Astrocyte (in vitro differentiated cells and primary cell): ENCODE measurements at regions not wholly inside any gene's neighbourhood (a gene's known extent, or its start where the extent isn't known, plus 50 kb on each side); places are given as distances from the start of the nearest gene placed in this dataset.
"Not testable (repeated sequence)": the region's sequence is repeated elsewhere in the genome, so short reads cannot be mapped to it uniquely, and the experiment has no call there.

Experiments
- EZH2 ChIP-seq: IDR thresholded peaks from 2 replicates; pipeline ENCODE4 v1.6.1; 2012; ENCODE audit warnings: mild to moderate bottlenecking, low read length, inconsistent platforms; ENCODE audit not compliant: insufficient read depth
- TF ChIP-seq, protein P1 (sequence below): IDR thresholded peaks from 2 replicates; pipeline ENCODE4 v1.5.1; 2011; ENCODE audit warnings: low read depth, mild to moderate bottlenecking, inconsistent platforms, low read length, moderate library complexity; ENCODE audit not compliant: insufficient read depth

DNA sequence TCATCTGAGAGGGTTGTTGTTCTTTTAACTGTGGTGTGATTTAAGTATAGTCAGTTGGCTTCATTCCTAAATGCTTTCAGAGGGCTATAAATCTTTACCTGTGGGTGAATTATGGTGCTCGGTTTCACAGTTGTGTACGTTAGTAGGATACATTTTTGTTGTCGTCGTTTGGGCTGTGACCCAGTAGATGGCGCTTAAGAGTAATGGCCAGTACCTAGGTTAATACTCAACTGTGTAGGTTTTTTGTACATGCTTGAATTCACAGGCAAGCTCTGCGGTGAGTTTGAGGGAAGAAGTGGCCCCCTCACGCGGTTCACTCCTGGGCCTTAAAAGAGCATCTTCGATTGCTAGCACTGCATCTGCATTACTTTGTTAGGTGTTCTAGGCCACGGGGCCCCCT lies 571.7 kb upstream of the TGIF2LX start:
- TF ChIP-seq, protein P1, sequence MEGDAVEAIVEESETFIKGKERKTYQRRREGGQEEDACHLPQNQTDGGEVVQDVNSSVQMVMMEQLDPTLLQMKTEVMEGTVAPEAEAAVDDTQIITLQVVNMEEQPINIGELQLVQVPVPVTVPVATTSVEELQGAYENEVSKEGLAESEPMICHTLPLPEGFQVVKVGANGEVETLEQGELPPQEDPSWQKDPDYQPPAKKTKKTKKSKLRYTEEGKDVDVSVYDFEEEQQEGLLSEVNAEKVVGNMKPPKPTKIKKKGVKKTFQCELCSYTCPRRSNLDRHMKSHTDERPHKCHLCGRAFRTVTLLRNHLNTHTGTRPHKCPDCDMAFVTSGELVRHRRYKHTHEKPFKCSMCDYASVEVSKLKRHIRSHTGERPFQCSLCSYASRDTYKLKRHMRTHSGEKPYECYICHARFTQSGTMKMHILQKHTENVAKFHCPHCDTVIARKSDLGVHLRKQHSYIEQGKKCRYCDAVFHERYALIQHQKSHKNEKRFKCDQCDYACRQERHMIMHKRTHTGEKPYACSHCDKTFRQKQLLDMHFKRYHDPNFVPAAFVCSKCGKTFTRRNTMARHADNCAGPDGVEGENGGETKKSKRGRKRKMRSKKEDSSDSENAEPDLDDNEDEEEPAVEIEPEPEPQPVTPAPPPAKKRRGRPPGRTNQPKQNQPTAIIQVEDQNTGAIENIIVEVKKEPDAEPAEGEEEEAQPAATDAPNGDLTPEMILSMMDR: not testable (repeated sequence)
- TF ChIP-seq EZH2: not testable (repeated sequence)
